ENCODE measurements at regions not wholly inside any gene's neighbourhood (a gene's known extent, or its start where the extent isn't known, plus 50 kb on each side); places are given as distances from the start of the nearest gene placed in this dataset.
A peak's percentile ranks its signal among the peaks of the same experiment; 100 is the strongest.
"Not testable (repeated sequence)": the region's sequence is repeated elsewhere in the genome, so short reads cannot be mapped to it uniquely, and the experiment has no call there.

GRCh38 chr21:13985865-13986863 lies 224.6 kb downstream of the LIPI start:
- H3K36me3 ChIP-seq; H3K4me3 ChIP-seq; H3K27me3 ChIP-seq; H3K27ac ChIP-seq; intact Hi-C loops (cut with DNase I); H3K4me1 ChIP-seq; H3K9me3 ChIP-seq: not testable (repeated sequence)
- ATAC-seq (peak; percentile 27), DNase-seq (peak; percentile 54)

GRCh38 chr21:13985137-13985864 lies 225.5 kb downstream of the LIPI start:
- H3K4me3 ChIP-seq; H3K4me1 ChIP-seq; H3K27me3 ChIP-seq; intact Hi-C loops (cut with DNase I); H3K36me3 ChIP-seq; H3K27ac ChIP-seq; H3K9me3 ChIP-seq: not testable (repeated sequence)
- DNase-seq (peak; percentile 61), ATAC-seq (peak; percentile 3)

- H3K27ac ChIP-seq; H3K4me1 ChIP-seq; intact Hi-C loops (cut with DNase I); ATAC-seq; H3K4me3 ChIP-seq; H3K27me3 ChIP-seq; H3K36me3 ChIP-seq; H3K9me3 ChIP-seq: not testable (repeated sequence)
- DNase-seq, result peak; percentile 34
These were observed 226.0 kb downstream of the LIPI start for GRCh38 chr21:13984728-13985127.

- intact Hi-C loops (cut with DNase I); H3K9me3 ChIP-seq; H3K4me1 ChIP-seq; H3K36me3 ChIP-seq; DNase-seq; H3K27me3 ChIP-seq; H3K4me3 ChIP-seq; H3K27ac ChIP-seq; ATAC-seq: not testable (repeated sequence)
These were observed 229.3 kb downstream of the LIPI start for GRCh38 chr21:13981176-13982087.

GRCh38 chr21:13980115-13980662 lies 230.6 kb downstream of the LIPI start:
- TF ChIP-seq CTCF (IDR thresholded peaks at IDR 0.05), result peak; percentile 52

GRCh38 chr21:13979608-13980007 lies 231.1 kb downstream of the LIPI start:
- H3K4me1 ChIP-seq; H3K27ac ChIP-seq; H3K9me3 ChIP-seq; H3K36me3 ChIP-seq; H3K27me3 ChIP-seq; intact Hi-C loops (cut with DNase I): not testable (repeated sequence)
- H3K4me3 ChIP-seq, result peak overlapping the region; percentile 45
- DNase-seq (peak; percentile 63), ATAC-seq (peak; percentile 4)

More at GRCh38 chr21:13980115-13980662, 230.6 kb downstream of the LIPI start:
- peak overlapping the region; percentile 45 for H3K4me3 ChIP-seq
- H3K4me1 ChIP-seq; H3K9me3 ChIP-seq; H3K27ac ChIP-seq; intact Hi-C loops (cut with DNase I); H3K27me3 ChIP-seq; H3K36me3 ChIP-seq: not testable (repeated sequence)
- DNase-seq (peak; percentile 93), ATAC-seq (peak; percentile 98)

GRCh38 chr21:13974582-13974981 lies 236.2 kb downstream of the LIPI start:
- H3K27me3 ChIP-seq; H3K4me3 ChIP-seq; H3K9me3 ChIP-seq; H3K27ac ChIP-seq; ATAC-seq; DNase-seq; H3K36me3 ChIP-seq; intact Hi-C loops (cut with DNase I); H3K4me1 ChIP-seq: not testable (repeated sequence)

- not testable (repeated sequence) for ATAC-seq
These were observed 240.9 kb downstream of the LIPI start for GRCh38 chr21:13969853-13970252.

GRCh38 chr21:13969002-13969401 lies 241.8 kb downstream of the LIPI start:
- H3K4me3 ChIP-seq; H3K27ac ChIP-seq; H3K27me3 ChIP-seq; H3K36me3 ChIP-seq; intact Hi-C loops (cut with DNase I); DNase-seq; ATAC-seq; H3K4me1 ChIP-seq; H3K9me3 ChIP-seq: not testable (repeated sequence)

More at GRCh38 chr21:13969853-13970252, 240.9 kb downstream of the LIPI start:
- intact Hi-C loops (cut with DNase I); H3K27me3 ChIP-seq; DNase-seq; H3K27ac ChIP-seq; H3K36me3 ChIP-seq; H3K4me3 ChIP-seq; H3K4me1 ChIP-seq; H3K9me3 ChIP-seq: not testable (repeated sequence)

GRCh38 chr21:13963259-13963658 lies 247.5 kb downstream of the LIPI start:
- DNase-seq; H3K4me3 ChIP-seq; H3K27ac ChIP-seq; H3K9me3 ChIP-seq; H3K36me3 ChIP-seq; H3K27me3 ChIP-seq; ATAC-seq; intact Hi-C loops (cut with DNase I); H3K4me1 ChIP-seq: not testable (repeated sequence)
